ENCODE measurements at regions not wholly inside any gene's neighbourhood (a gene's known extent, or its start where the extent isn't known, plus 50 kb on each side); places are given as distances from the start of the nearest gene placed in this dataset.

GRCh38 chr1:78370779-78371482 lies 119.8 kb upstream of the PTGFR start:
- TF ChIP-seq ZFP30 (CRISPR knock-in tag; IDR thresholded peaks at IDR 0.05): no peak
- no peak for TF ChIP-seq RARB (CRISPR knock-in tag; IDR thresholded peaks at IDR 0.05)
- no peak for TF ChIP-seq ZC3H10 (CRISPR knock-in tag; IDR thresholded peaks at IDR 0.05)
